ENCODE measurements at regions not wholly inside any gene's neighbourhood (a gene's known extent, or its start where the extent isn't known, plus 50 kb on each side); places are given as distances from the start of the nearest gene placed in this dataset.

- no peak overlapping the region for H3K18ac ChIP-seq (ENCODE audit: insufficient read length, low read depth, low read length)
- H3K27ac Mint-ChIP-seq: no peak overlapping the region; a peak in 1 of 7 replicates
- no peak overlapping the region for H3K9ac ChIP-seq (ENCODE audit: extremely low read depth, insufficient read length, low read length)
- H4K91ac ChIP-seq (ENCODE audit: insufficient read length, low read depth, low read length): no peak overlapping the region
- H2AFZ ChIP-seq (ENCODE audit: low read length): no peak overlapping the region
- H4K20me1 ChIP-seq (ENCODE audit: control insufficient read depth, insufficient read depth, insufficient read length): no peaks in the 10 kb centered on the region
- peaks cover 24 to 28% of the 10 kb centered on the region in 2 experiments for H3K4me1 Mint-ChIP-seq
- DNase-seq: no peak
- H3K4ac ChIP-seq (ENCODE audit: low read depth, low read length): no peak overlapping the region
- H2BK15ac ChIP-seq (ENCODE audit: low read depth, low read length): no peak overlapping the region
- no peak overlapping the region for H2BK20ac ChIP-seq (ENCODE audit: low read depth, low read length, poor library complexity, severe bottlenecking)
- H4K8ac ChIP-seq (replicated peaks; ENCODE audit: insufficient read length, low read depth, low read length): no peak overlapping the region
- H3K14ac ChIP-seq (ENCODE audit: insufficient read depth, low read length): no peak overlapping the region
- H3K27me3 ChIP-seq (ENCODE audit: insufficient read depth, low read length): no peaks in the 10 kb centered on the region
- no peak overlapping the region for H2BK120ac ChIP-seq (ENCODE audit: low read depth, low read length, poor library complexity, severe bottlenecking)
- no peak overlapping the region for H3K23ac ChIP-seq (ENCODE audit: insufficient read length, low read depth, low read length)
- peaks cover 1% of the 10 kb centered on the region; the same call in 1 of the 2 replicates for H3K27me3 Mint-ChIP-seq (ENCODE audit: low read depth)
- no peak for TF ChIP-seq CTCF (conservative IDR thresholded peaks at IDR 0.05)
- no peak overlapping the region for H2AK5ac ChIP-seq (ENCODE audit: insufficient read length, low read length)
- no peak overlapping the region for H3T11ph ChIP-seq (ENCODE audit: low read length)
- no peak overlapping the region for H3K4me2 ChIP-seq (ENCODE audit: insufficient read depth, insufficient read length, low read length)
- peaks cover 6% of the 10 kb centered on the region; the same call in 1 of the 2 replicates for H3K4me1 ChIP-seq (ENCODE audit: insufficient read depth, low read length)
- WGBS (ENCODE audit: extremely low coverage, insufficient read length, low lambda C conversion rate): no CpG with 5 or more reads among the region's 4 CpGs
- no peaks in the 10 kb centered on the region for H3K79me1 ChIP-seq (ENCODE audit: insufficient read depth, low read depth, low read length, poor library complexity, severe bottlenecking)
- H3K27ac ChIP-seq (ENCODE audit: insufficient read length, low read depth, low read length): no peak overlapping the region
- no peak overlapping the region for H2BK12ac ChIP-seq (ENCODE audit: insufficient read length, low read depth, low read length)
- no peaks in the 10 kb centered on the region for H3K23me2 ChIP-seq (ENCODE audit: insufficient read length, low read depth, low read length, poor library complexity, severe bottlenecking)
- peaks cover 2 to 6% of the 10 kb centered on the region in 2 experiments; a peak in 2 of 5 replicates for H3K9me3 Mint-ChIP-seq
- no peaks in the 10 kb centered on the region for H3K9me3 ChIP-seq (ENCODE audit: control insufficient read depth, low read depth, low read length)
- no peaks in the 10 kb centered on the region for H3K79me2 ChIP-seq (ENCODE audit: insufficient read depth, low read length)
- no peak overlapping the region for H3K56ac ChIP-seq (ENCODE audit: insufficient read length, low read depth, low read length)
- H3K4me3 Mint-ChIP-seq: no peak overlapping the region
- H3K36me3 Mint-ChIP-seq (ENCODE audit: insufficient read depth in 1 of 3, low read depth in 3 of 3): peaks cover 0 to 8% (median under 1%) of the 10 kb centered on the region in 3 experiments; a peak in 1 of 7 replicates
- H4K5ac ChIP-seq (ENCODE audit: insufficient read length, low read depth, low read length): no peak overlapping the region
- no peak overlapping the region for H2BK5ac ChIP-seq (ENCODE audit: insufficient read length, low read length)
These were observed 92.4 kb upstream of the KLF6 start for GRCh38 chr10:3877211-3878000.
